Adrenal gland (tissue), 9 donors: ENCODE measurements at regions not wholly inside any gene's neighbourhood (a gene's known extent, or its start where the extent isn't known, plus 50 kb on each side); places are given as distances from the start of the nearest gene placed in this dataset.
"Not testable (repeated sequence)": the region's sequence is repeated elsewhere in the genome, so short reads cannot be mapped to it uniquely, and the experiment has no call there.

ENCODE experiments used
- DNase-seq, 7 donors: peaks; one replicate each; pipeline ENCODE4 v3.0.0-alpha.2; 2019 to 2020
- H3K27ac ChIP-seq, 5 donors: fragments of 200-600 bp; sonication (generic) in 4 of 5; 1 replicate in 3 of 5; 2 replicates in 2 of 5; pipeline versions ENCODE4 v1.5.1 to v1.8.0; 2016 to 2020; ENCODE audit warnings: mild to moderate bottlenecking in 1 of 5
- H3K27me3 ChIP-seq: fragments of 200-600 bp; 2 replicates; pipeline ENCODE4 v1.8.0; 2021
- H3K36me3 ChIP-seq, 2 donors: fragments of 200-600 bp; replicated peaks in 1 of 2; 1 replicate in 1 of 2; 2 replicates in 1 of 2; pipeline versions ENCODE4 v1.5.1 to v1.8.0; 2018 to 2022
- H3K4me1 ChIP-seq, 2 donors: fragments of 200-600 bp; replicated peaks in 1 of 2; 1 replicate in 1 of 2; 2 replicates in 1 of 2; pipeline versions ENCODE4 v1.5.1 to v1.8.0; 2018 to 2021
- H3K4me3 ChIP-seq, 4 donors: fragments of 200-600 bp; sonication (generic) in 3 of 4; one replicate each; pipeline ENCODE4 v1.5.1; 2016 to 2018
- H3K9me3 ChIP-seq, 3 donors: fragments of 200-600 bp; sonication (generic) in 1 of 3; replicated peaks in 1 of 3; 1 replicate in 2 of 3; 2 replicates in 1 of 3; pipeline versions ENCODE4 v1.5.1 to v1.8.0; 2016 to 2021
- CTCF ChIP-seq, 6 experiments: fragments of 450-650 bp in 4 of 6; fragments of 200-600 bp in 2 of 6; sonication (generic) in 1 of 6; IDR thresholded peaks; 1 replicate in 5 of 6; 2 replicates in 1 of 6; pipeline versions ENCODE4 v1.5.1 to v1.8.0; 2016 to 2021; ENCODE audit warnings: antibody characterized with exemption in 6 of 6, mild to moderate bottlenecking in 2 of 6, moderate library complexity in 1 of 6
- POLR2A ChIP-seq, 2 donors: fragments of 450-650 bp; IDR thresholded peaks; one replicate each; pipeline ENCODE4 v1.6.1; 2017; ENCODE audit warnings: antibody characterized with exemption in 2 of 2, mild to moderate bottlenecking in 2 of 2, moderate library complexity in 1 of 2
- WGBS, 4 donors: extraction: QIAGEN DNeasy Blood & Tissue Kit in 2 of 4; methylation state at CpG; one replicate each; pipeline versions ENCODE4 v1.1.5 to v1.1.7; 2013 to 2017; 5-methylcytosine and 5-hydroxymethylcytosine counted together
- intact Hi-C, 2 donors: fragments of 100-400 bp; cut with DNase I; formaldehyde crosslinking; loops; one replicate each; pipeline versions ENCODE4 v1.14.1 to v1.15.0; 2022 to 2023
- donor health status: healthy with polysubstance abuse.
- donor health status: Bipolar disorder and iron deficiency.
- donor health status: DM: yes; HTN: yes; CAD: no.
- donor health status: DM: no; HTN: no; CAD: no.
- donor health status: DM: no; HTN: no; CAD: no.

GRCh38 chr7:112587504-112587903, 106.7 kb downstream of the LSMEM1 start:
- no peak for TF ChIP-seq CTCF (IDR thresholded peaks at IDR 0.05)
- TF ChIP-seq POLR2A (IDR thresholded peaks at IDR 0.05) = no peak
- Histone ChIP-seq H3K4me1 (no peaks in the 10 kb centered on the region), H3K27me3 (peaks cover 7% of the 10 kb centered on the region), H3K4me3 (no peak overlapping the region), H3K27ac (no peak overlapping the region), H3K36me3 (no peaks in the 10 kb centered on the region), H3K9me3 (no peaks in the 10 kb centered on the region)
- intact Hi-C loops = no loop called here
- 82 to 97% (median 86%) methylated on average over 3 to 4 of the region's 4 CpGs for WGBS, 4 donors
- no peak for DNase-seq

- H3K36me3 ChIP-seq = not testable (repeated sequence)
- 62 to 89% (median 75%) methylated on average over 3 to 4 of the region's 4 CpGs for WGBS, 4 donors
These were observed 111.9 kb downstream of the LSMEM1 start for GRCh38 chr7:112592565-112593263.

GRCh38 chr7:112594397-112594796, 113.6 kb downstream of the LSMEM1 start:
- Histone ChIP-seq H3K27me3 (no peaks in the 10 kb centered on the region), H3K4me3 (no peak overlapping the region), H3K4me1 (peaks cover 0 to 10% of the 10 kb centered on the region in 2 donors), H3K27ac (no peak overlapping the region), H3K9me3 (no peaks in the 10 kb centered on the region), H3K36me3 (no peaks in the 10 kb centered on the region)
- no peak for DNase-seq
- intact Hi-C loops = no loop called here
- TF ChIP-seq POLR2A (IDR thresholded peaks at IDR 0.05) = no peak
- no peak for TF ChIP-seq CTCF (IDR thresholded peaks at IDR 0.05)
- WGBS, 4 donors = 50 to 67% (median 61%) methylated on average over 3 of the region's 3 CpGs

More at GRCh38 chr7:112592565-112593263, 111.9 kb downstream of the LSMEM1 start:
- H3K4me1 ChIP-seq, H3K27ac ChIP-seq, H3K27me3 ChIP-seq, DNase-seq, H3K9me3 ChIP-seq, intact Hi-C loops, H3K4me3 ChIP-seq: not testable (repeated sequence)

GRCh38 chr7:112596260-112596659, 115.5 kb downstream of the LSMEM1 start:
- Histone ChIP-seq H3K27me3 (no peaks in the 10 kb centered on the region), H3K36me3 (no peaks in the 10 kb centered on the region), H3K4me1 (peaks cover 0 to 10% of the 10 kb centered on the region in 2 donors), H3K4me3 (no peak overlapping the region), H3K27ac (no peak overlapping the region), H3K9me3 (no peaks in the 10 kb centered on the region)
- intact Hi-C loops = no loop called here
- TF ChIP-seq CTCF (IDR thresholded peaks at IDR 0.05) (no peak), POLR2A (IDR thresholded peaks at IDR 0.05) (no peak)
- WGBS, 4 donors = 44 to 50% (median 47%) methylated on average over 3 of the region's 3 CpGs
- DNase-seq = no peak

GRCh38 chr7:112596981-112597380, 116.2 kb downstream of the LSMEM1 start:
- WGBS, 4 donors = 54 to 72% (median 57%) methylated on average over 2 of the region's 2 CpGs
- no peak for DNase-seq
- H3K27ac ChIP-seq = no peak overlapping the region
- H3K4me1 ChIP-seq = peaks cover 0 to 10% of the 10 kb centered on the region in 2 donors
- H3K27me3 ChIP-seq = no peaks in the 10 kb centered on the region
- H3K9me3 ChIP-seq = no peaks in the 10 kb centered on the region
- H3K4me3 ChIP-seq = no peak overlapping the region
- TF ChIP-seq CTCF (IDR thresholded peaks at IDR 0.05) (no peak), POLR2A (IDR thresholded peaks at IDR 0.05) (no peak)
- intact Hi-C loops = no loop called here
- H3K36me3 ChIP-seq = no peaks in the 10 kb centered on the region
